ENCODE measurements at regions not wholly inside any gene's neighbourhood (a gene's known extent, or its start where the extent isn't known, plus 50 kb on each side); places are given as distances from the start of the nearest gene placed in this dataset.

GRCh38 chr18:37641573-37641972 lies 76.0 kb upstream of the CELF4 start:
- TF ChIP-seq CTCF (IDR thresholded peaks at IDR 0.05) = no peak
- no peaks in the 10 kb centered on the region for H3K36me3 ChIP-seq
- intact Hi-C loops (cut with DNase I) = no loop called here
- DNase-seq = no peak
- no peak for ATAC-seq
- H3K4me3 ChIP-seq = no peak overlapping the region
- H3K9me3 ChIP-seq = peaks cover 13% of the 10 kb centered on the region
- H3K27ac ChIP-seq = no peak overlapping the region
- no peaks in the 10 kb centered on the region for H3K27me3 ChIP-seq (ENCODE audit: low read depth)
- no peaks in the 10 kb centered on the region for H3K4me1 ChIP-seq

GRCh38 chr18:37640504-37640903 lies 74.9 kb upstream of the CELF4 start:
- DNase-seq = no peak
- no peak for TF ChIP-seq CTCF (IDR thresholded peaks at IDR 0.05)
- peaks cover 9% of the 10 kb centered on the region for H3K9me3 ChIP-seq
- H3K4me3 ChIP-seq = no peak overlapping the region
- no peak overlapping the region for H3K27ac ChIP-seq
- no peaks in the 10 kb centered on the region for H3K27me3 ChIP-seq (ENCODE audit: low read depth)
- H3K4me1 ChIP-seq = no peaks in the 10 kb centered on the region
- intact Hi-C loops (cut with DNase I) = no loop called here
- no peak for ATAC-seq
- H3K36me3 ChIP-seq = no peaks in the 10 kb centered on the region

- no peak overlapping the region for H3K27ac ChIP-seq
- intact Hi-C loops (cut with DNase I) = no loop called here
- no peaks in the 10 kb centered on the region for H3K36me3 ChIP-seq
- no peaks in the 10 kb centered on the region for H3K27me3 ChIP-seq (ENCODE audit: low read depth)
- DNase-seq (no peak), ATAC-seq (no peak)
- peaks cover 6% of the 10 kb centered on the region for H3K9me3 ChIP-seq
- no peak for TF ChIP-seq CTCF (IDR thresholded peaks at IDR 0.05)
- H3K4me3 ChIP-seq = no peak overlapping the region
- no peaks in the 10 kb centered on the region for H3K4me1 ChIP-seq
Observed at GRCh38 chr18:37639846-37640245, 74.2 kb upstream of the CELF4 start.

- no peak for TF ChIP-seq CTCF (IDR thresholded peaks at IDR 0.05)
- ATAC-seq (no peak), DNase-seq (no peak)
- H3K36me3 ChIP-seq = no peaks in the 10 kb centered on the region
- H3K27me3 ChIP-seq (ENCODE audit: low read depth) = no peaks in the 10 kb centered on the region
- no peak overlapping the region for H3K27ac ChIP-seq
- intact Hi-C loops (cut with DNase I) = no loop called here
- no peaks in the 10 kb centered on the region for H3K4me1 ChIP-seq
- H3K9me3 ChIP-seq = no peaks in the 10 kb centered on the region
- H3K4me3 ChIP-seq = no peak overlapping the region
Observed at GRCh38 chr18:37637478-37637850, 71.9 kb upstream of the CELF4 start.

- H3K4me3 ChIP-seq = no peak overlapping the region
- no peak for TF ChIP-seq CTCF (IDR thresholded peaks at IDR 0.05)
- intact Hi-C loops (cut with DNase I) = no loop called here
- H3K27ac ChIP-seq = no peak overlapping the region
- no peaks in the 10 kb centered on the region for H3K36me3 ChIP-seq
- ATAC-seq = no peak
- no peaks in the 10 kb centered on the region for H3K9me3 ChIP-seq
- no peaks in the 10 kb centered on the region for H3K27me3 ChIP-seq (ENCODE audit: low read depth)
- DNase-seq = no peak
- no peaks in the 10 kb centered on the region for H3K4me1 ChIP-seq
Observed at GRCh38 chr18:37636831-37637477, 71.4 kb upstream of the CELF4 start.

- H3K9me3 ChIP-seq = no peaks in the 10 kb centered on the region
- DNase-seq (no peak), ATAC-seq (no peak)
- no peaks in the 10 kb centered on the region for H3K4me1 ChIP-seq
- TF ChIP-seq CTCF (IDR thresholded peaks at IDR 0.05) = no peak
- H3K27me3 ChIP-seq (ENCODE audit: low read depth) = no peaks in the 10 kb centered on the region
- intact Hi-C loops (cut with DNase I) = no loop called here
- no peak overlapping the region for H3K4me3 ChIP-seq
- H3K36me3 ChIP-seq = no peaks in the 10 kb centered on the region
- no peak overlapping the region for H3K27ac ChIP-seq
Observed at GRCh38 chr18:37634516-37634915, 68.9 kb upstream of the CELF4 start.
